SK-N-SH (cell line): ENCODE measurements at regions not wholly inside any gene's neighbourhood (a gene's known extent, or its start where the extent isn't known, plus 50 kb on each side); places are given as distances from the start of the nearest gene placed in this dataset.

Experiments used
- CHD2 ChIP-seq: fragments of 150-350 bp; IDR thresholded peaks from 2 replicates; pipeline ENCODE4 v1.6.1; 2018; ENCODE audit warnings: low read length; ENCODE audit not compliant: partially characterized antibody
- EP300 ChIP-seq, 2 experiments: IDR thresholded peaks; 2 replicates each; pipeline versions ENCODE4 v1.4.0 to v1.6.1; 2012; ENCODE audit warnings: borderline replicate concordance in 1 of 2, low read depth in 1 of 2, low read length in 1 of 2
- GABPA ChIP-seq: IDR thresholded peaks from 2 replicates; pipeline ENCODE4 v1.4.0; 2012; ENCODE audit warnings: low read depth, mild to moderate bottlenecking
- MXI1 ChIP-seq: IDR thresholded peaks from 2 replicates; pipeline ENCODE4 v1.6.1; 2012; ENCODE audit warnings: mild to moderate bottlenecking, low read depth, low read length, improper control_type of control experiment
- RAD21 ChIP-seq: IDR thresholded peaks from 2 replicates; pipeline ENCODE4 v1.6.1; 2012; ENCODE audit warnings: mild to moderate bottlenecking, low read length
- ZBTB33 ChIP-seq: IDR thresholded peaks from 2 replicates; pipeline ENCODE4 v1.4.0; 2012; ENCODE audit warnings: low read depth, borderline replicate concordance
- TF ChIP-seq, protein P1 (sequence below): fragments of 200-600 bp; sonication (generic); IDR thresholded peaks from 2 replicates; pipeline ENCODE4 v1.6.1; 2017; ENCODE audit warnings: antibody characterized with exemption, mild to moderate bottlenecking, moderate library complexity

DNA sequence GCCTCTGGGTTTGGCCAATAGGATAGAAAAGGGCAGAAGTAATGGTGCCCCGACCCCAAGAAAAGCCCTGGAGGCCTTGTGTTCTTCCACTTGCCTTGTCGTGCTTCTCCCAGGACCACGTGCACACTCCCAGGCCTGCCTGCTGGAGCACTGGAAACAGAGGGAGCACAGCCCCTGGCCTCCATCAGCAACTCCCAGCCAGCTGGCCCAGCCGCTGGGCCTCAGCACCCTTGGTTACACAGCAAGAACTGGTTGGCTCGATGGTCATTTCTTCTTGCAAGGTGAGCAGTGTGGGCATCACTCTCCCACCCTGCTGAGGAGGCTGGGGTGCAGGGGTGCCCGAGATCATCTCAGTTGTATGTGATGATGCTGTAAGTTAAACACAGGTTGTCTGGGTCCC lies 69.2 kb upstream of the CST7 start:
- TF ChIP-seq RAD21 (no peak), EP300 (IDR thresholded peaks at IDR 0.05; ENCODE audit: borderline replicate concordance in 1 of 2, low read depth in 1 of 2, low read length in 1 of 2) (no peak), CHD2 (no peak), MXI1 (no peak), GABPA (no peak), ZBTB33 (no peak)
- TF ChIP-seq, protein P1, sequence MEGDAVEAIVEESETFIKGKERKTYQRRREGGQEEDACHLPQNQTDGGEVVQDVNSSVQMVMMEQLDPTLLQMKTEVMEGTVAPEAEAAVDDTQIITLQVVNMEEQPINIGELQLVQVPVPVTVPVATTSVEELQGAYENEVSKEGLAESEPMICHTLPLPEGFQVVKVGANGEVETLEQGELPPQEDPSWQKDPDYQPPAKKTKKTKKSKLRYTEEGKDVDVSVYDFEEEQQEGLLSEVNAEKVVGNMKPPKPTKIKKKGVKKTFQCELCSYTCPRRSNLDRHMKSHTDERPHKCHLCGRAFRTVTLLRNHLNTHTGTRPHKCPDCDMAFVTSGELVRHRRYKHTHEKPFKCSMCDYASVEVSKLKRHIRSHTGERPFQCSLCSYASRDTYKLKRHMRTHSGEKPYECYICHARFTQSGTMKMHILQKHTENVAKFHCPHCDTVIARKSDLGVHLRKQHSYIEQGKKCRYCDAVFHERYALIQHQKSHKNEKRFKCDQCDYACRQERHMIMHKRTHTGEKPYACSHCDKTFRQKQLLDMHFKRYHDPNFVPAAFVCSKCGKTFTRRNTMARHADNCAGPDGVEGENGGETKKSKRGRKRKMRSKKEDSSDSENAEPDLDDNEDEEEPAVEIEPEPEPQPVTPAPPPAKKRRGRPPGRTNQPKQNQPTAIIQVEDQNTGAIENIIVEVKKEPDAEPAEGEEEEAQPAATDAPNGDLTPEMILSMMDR: no peak
